ENCODE measurements at regions not wholly inside any gene's neighbourhood (a gene's known extent, or its start where the extent isn't known, plus 50 kb on each side); places are given as distances from the start of the nearest gene placed in this dataset.
"Not testable (repeated sequence)": the region's sequence is repeated elsewhere in the genome, so short reads cannot be mapped to it uniquely, and the experiment has no call there.

GRCh38 chr7:55743454-55743717, 119.2 kb downstream of the SEPTIN14 start:
- H3K4me3 ChIP-seq (ENCODE audit: low read length); DNase-seq; H3K36me3 ChIP-seq (ENCODE audit: control insufficient read depth, insufficient read depth, low read length); H3K4me1 ChIP-seq (ENCODE audit: control insufficient read depth, insufficient read depth, low read length); H3K27me3 ChIP-seq (ENCODE audit: control insufficient read depth, insufficient read depth, low read length); H3K27ac ChIP-seq (ENCODE audit: low read length): not testable (repeated sequence)
- WGBS (ENCODE audit: insufficient coverage, low lambda C conversion rate), result no CpG with 5 or more reads among the region's 12 CpGs
- H3K9me3 ChIP-seq (ENCODE audit: control insufficient read depth, low read depth, low read length), result peaks cover 16% of the 10 kb centered on the region

- no CpG with 5 or more reads among the region's 37 CpGs for WGBS (ENCODE audit: insufficient coverage, low lambda C conversion rate)
- not testable (repeated sequence) for H3K27ac ChIP-seq (ENCODE audit: low read length); DNase-seq
Measured at GRCh38 chr7:55742651-55743453, 119.7 kb downstream of the SEPTIN14 start.

GRCh38 chr7:55741721-55742631, 120.6 kb downstream of the SEPTIN14 start:
- not testable (repeated sequence) for H3K36me3 ChIP-seq (ENCODE audit: control insufficient read depth, insufficient read depth, low read length); H3K27ac ChIP-seq (ENCODE audit: low read length); DNase-seq; H3K4me1 ChIP-seq (ENCODE audit: control insufficient read depth, insufficient read depth, low read length); H3K4me3 ChIP-seq (ENCODE audit: low read length); H3K27me3 ChIP-seq (ENCODE audit: control insufficient read depth, insufficient read depth, low read length)
- peaks cover 16% of the 10 kb centered on the region for H3K9me3 ChIP-seq (ENCODE audit: control insufficient read depth, low read depth, low read length)
- WGBS (ENCODE audit: insufficient coverage, low lambda C conversion rate), result no CpG with 5 or more reads among the region's 47 CpGs

More at GRCh38 chr7:55742651-55743453, 119.7 kb downstream of the SEPTIN14 start:
- H3K27me3 ChIP-seq (ENCODE audit: control insufficient read depth, insufficient read depth, low read length); H3K36me3 ChIP-seq (ENCODE audit: control insufficient read depth, insufficient read depth, low read length); H3K4me3 ChIP-seq (ENCODE audit: low read length); H3K4me1 ChIP-seq (ENCODE audit: control insufficient read depth, insufficient read depth, low read length): not testable (repeated sequence)
- peaks cover 16% of the 10 kb centered on the region for H3K9me3 ChIP-seq (ENCODE audit: control insufficient read depth, low read depth, low read length)

GRCh38 chr7:55740633-55741250, 121.8 kb downstream of the SEPTIN14 start:
- not testable (repeated sequence) for H3K4me1 ChIP-seq (ENCODE audit: control insufficient read depth, insufficient read depth, low read length); H3K36me3 ChIP-seq (ENCODE audit: control insufficient read depth, insufficient read depth, low read length); H3K27me3 ChIP-seq (ENCODE audit: control insufficient read depth, insufficient read depth, low read length); H3K4me3 ChIP-seq (ENCODE audit: low read length); H3K27ac ChIP-seq (ENCODE audit: low read length); DNase-seq
- H3K9me3 ChIP-seq (ENCODE audit: control insufficient read depth, low read depth, low read length), result peaks cover 16% of the 10 kb centered on the region
- 57% methylated on average over 2 of the region's 27 CpGs for WGBS (ENCODE audit: insufficient coverage, low lambda C conversion rate)

GRCh38 chr7:55740053-55740452, 122.5 kb downstream of the SEPTIN14 start:
- H3K9me3 ChIP-seq (ENCODE audit: control insufficient read depth, low read depth, low read length), result peaks cover 16% of the 10 kb centered on the region
- H3K4me1 ChIP-seq (ENCODE audit: control insufficient read depth, insufficient read depth, low read length); H3K27ac ChIP-seq (ENCODE audit: low read length); H3K36me3 ChIP-seq (ENCODE audit: control insufficient read depth, insufficient read depth, low read length); H3K4me3 ChIP-seq (ENCODE audit: low read length); H3K27me3 ChIP-seq (ENCODE audit: control insufficient read depth, insufficient read depth, low read length); DNase-seq: not testable (repeated sequence)
- WGBS (ENCODE audit: insufficient coverage, low lambda C conversion rate), result no CpG with 5 or more reads among the region's 8 CpGs

- H3K4me1 ChIP-seq (ENCODE audit: control insufficient read depth, insufficient read depth, low read length); H3K27ac ChIP-seq (ENCODE audit: low read length); H3K4me3 ChIP-seq (ENCODE audit: low read length); H3K9me3 ChIP-seq (ENCODE audit: control insufficient read depth, low read depth, low read length); DNase-seq; H3K27me3 ChIP-seq (ENCODE audit: control insufficient read depth, insufficient read depth, low read length); H3K36me3 ChIP-seq (ENCODE audit: control insufficient read depth, insufficient read depth, low read length): not testable (repeated sequence)
- no CpG with 5 or more reads among the region's 11 CpGs for WGBS (ENCODE audit: insufficient coverage, low lambda C conversion rate)
Measured at GRCh38 chr7:55736641-55737221, 125.8 kb downstream of the SEPTIN14 start.

- H3K27me3 ChIP-seq (ENCODE audit: control insufficient read depth, insufficient read depth, low read length), result no peaks in the 10 kb centered on the region
- no peaks in the 10 kb centered on the region for H3K9me3 ChIP-seq (ENCODE audit: control insufficient read depth, low read depth, low read length)
- no peak for DNase-seq
- no peaks in the 10 kb centered on the region for H3K4me1 ChIP-seq (ENCODE audit: control insufficient read depth, insufficient read depth, low read length)
- WGBS (ENCODE audit: insufficient coverage, low lambda C conversion rate), result 67% methylated on average over 1 of the region's 8 CpGs
- no peaks in the 10 kb centered on the region for H3K36me3 ChIP-seq (ENCODE audit: control insufficient read depth, insufficient read depth, low read length)
- H3K4me3 ChIP-seq (ENCODE audit: low read length), result no peak overlapping the region
- no peak overlapping the region for H3K27ac ChIP-seq (ENCODE audit: low read length)
Measured at GRCh38 chr7:55733241-55734140, 129.1 kb downstream of the SEPTIN14 start.

- Histone ChIP-seq H3K9me3 (ENCODE audit: control insufficient read depth, low read depth, low read length) (no peaks in the 10 kb centered on the region), H3K36me3 (ENCODE audit: control insufficient read depth, insufficient read depth, low read length) (no peaks in the 10 kb centered on the region), H3K4me3 (ENCODE audit: low read length) (no peak overlapping the region), H3K27ac (ENCODE audit: low read length) (no peak overlapping the region), H3K4me1 (ENCODE audit: control insufficient read depth, insufficient read depth, low read length) (no peaks in the 10 kb centered on the region), H3K27me3 (ENCODE audit: control insufficient read depth, insufficient read depth, low read length) (no peaks in the 10 kb centered on the region)
- no peak for DNase-seq
- WGBS (ENCODE audit: insufficient coverage, low lambda C conversion rate), result no CpG with 5 or more reads among the region's 16 CpGs
Measured at GRCh38 chr7:55731931-55732330, 130.6 kb downstream of the SEPTIN14 start.

- H3K36me3 ChIP-seq (ENCODE audit: control insufficient read depth, insufficient read depth, low read length), result no peaks in the 10 kb centered on the region
- no peak for DNase-seq
- no peaks in the 10 kb centered on the region for H3K9me3 ChIP-seq (ENCODE audit: control insufficient read depth, low read depth, low read length)
- no peaks in the 10 kb centered on the region for H3K27me3 ChIP-seq (ENCODE audit: control insufficient read depth, insufficient read depth, low read length)
- no peak overlapping the region for H3K27ac ChIP-seq (ENCODE audit: low read length)
- H3K4me1 ChIP-seq (ENCODE audit: control insufficient read depth, insufficient read depth, low read length), result no peaks in the 10 kb centered on the region
- no peak overlapping the region for H3K4me3 ChIP-seq (ENCODE audit: low read length)
- WGBS (ENCODE audit: insufficient coverage, low lambda C conversion rate), result no CpG with 5 or more reads among the region's 2 CpGs
Measured at GRCh38 chr7:55730197-55730596, 132.4 kb downstream of the SEPTIN14 start.

Data from large intestine (tissue), 3 donors.